SU-DHL-6 (cell line): ENCODE measurements at regions not wholly inside any gene's neighbourhood (a gene's known extent, or its start where the extent isn't known, plus 50 kb on each side); places are given as distances from the start of the nearest gene placed in this dataset.

ENCODE experiments used
- CTCF ChIP-seq: fragments of 200-600 bp; sonication (generic); IDR thresholded peaks from one replicate; pipeline ENCODE4 v1.5.1; 2017; ENCODE audit warnings: antibody characterized with exemption, mild to moderate bottlenecking, low read length, moderate library complexity; ENCODE audit not compliant: insufficient read depth, poor library complexity, severe bottlenecking
- EZH2phosphoT487 ChIP-seq: fragments of 200-600 bp; sonication (generic), shearing (Covaris generic); conservative IDR thresholded peaks from 2 replicates; pipeline ENCODE4 v1.6.1; 2018; ENCODE audit warnings: mild to moderate bottlenecking, antibody characterized with exemption, low read length, moderate library complexity, mixed read lengths

GRCh38 chr1:192261476-192261875 lies 55.3 kb upstream of the RGS21 start:
- TF ChIP-seq CTCF (no peak), EZH2phosphoT487 (no peak)
